ENCODE measurements at regions not wholly inside any gene's neighbourhood (a gene's known extent, or its start where the extent isn't known, plus 50 kb on each side); places are given as distances from the start of the nearest gene placed in this dataset.

DNA sequence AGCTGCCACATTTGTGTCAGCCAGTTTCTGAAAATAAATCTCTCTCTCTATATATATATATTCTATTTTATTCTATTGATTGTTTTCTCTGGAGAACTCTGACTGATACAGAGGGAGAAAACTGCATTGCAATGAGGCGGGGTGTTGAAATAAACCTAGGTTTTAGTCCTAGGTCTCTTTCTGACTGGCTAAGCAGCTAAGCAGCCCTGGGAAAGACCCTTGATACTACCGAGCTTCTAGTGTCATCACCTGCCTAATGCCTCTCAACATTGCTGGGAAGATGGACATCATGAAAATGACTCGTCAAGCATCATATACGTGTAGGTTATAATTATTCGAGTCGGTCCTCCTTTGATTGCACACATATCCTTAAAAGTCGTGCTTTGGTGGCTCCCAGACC is 166.5 kb upstream of the IL12B start:
- TF ChIP-seq POLR2A (IDR thresholded peaks at IDR 0.05) (no peak), POLR2AphosphoS5 (IDR thresholded peaks at IDR 0.05) (no peak)
- TF ChIP-seq, protein P1, sequence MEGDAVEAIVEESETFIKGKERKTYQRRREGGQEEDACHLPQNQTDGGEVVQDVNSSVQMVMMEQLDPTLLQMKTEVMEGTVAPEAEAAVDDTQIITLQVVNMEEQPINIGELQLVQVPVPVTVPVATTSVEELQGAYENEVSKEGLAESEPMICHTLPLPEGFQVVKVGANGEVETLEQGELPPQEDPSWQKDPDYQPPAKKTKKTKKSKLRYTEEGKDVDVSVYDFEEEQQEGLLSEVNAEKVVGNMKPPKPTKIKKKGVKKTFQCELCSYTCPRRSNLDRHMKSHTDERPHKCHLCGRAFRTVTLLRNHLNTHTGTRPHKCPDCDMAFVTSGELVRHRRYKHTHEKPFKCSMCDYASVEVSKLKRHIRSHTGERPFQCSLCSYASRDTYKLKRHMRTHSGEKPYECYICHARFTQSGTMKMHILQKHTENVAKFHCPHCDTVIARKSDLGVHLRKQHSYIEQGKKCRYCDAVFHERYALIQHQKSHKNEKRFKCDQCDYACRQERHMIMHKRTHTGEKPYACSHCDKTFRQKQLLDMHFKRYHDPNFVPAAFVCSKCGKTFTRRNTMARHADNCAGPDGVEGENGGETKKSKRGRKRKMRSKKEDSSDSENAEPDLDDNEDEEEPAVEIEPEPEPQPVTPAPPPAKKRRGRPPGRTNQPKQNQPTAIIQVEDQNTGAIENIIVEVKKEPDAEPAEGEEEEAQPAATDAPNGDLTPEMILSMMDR (IDR thresholded peaks at IDR 0.05): no peak
